GM21360 (cell line): ENCODE measurements at regions not wholly inside any gene's neighbourhood (a gene's known extent, or its start where the extent isn't known, plus 50 kb on each side); places are given as distances from the start of the nearest gene placed in this dataset.

ENCODE experiments used
- ATAC-seq: cut with Tn5 transposase; IDR thresholded peaks from one replicate; pipeline ENCODE4 v1.9.1; 2021; ENCODE audit warnings: mild to moderate bottlenecking, moderate library complexity; ENCODE audit not compliant: unreplicated experiment

DNA sequence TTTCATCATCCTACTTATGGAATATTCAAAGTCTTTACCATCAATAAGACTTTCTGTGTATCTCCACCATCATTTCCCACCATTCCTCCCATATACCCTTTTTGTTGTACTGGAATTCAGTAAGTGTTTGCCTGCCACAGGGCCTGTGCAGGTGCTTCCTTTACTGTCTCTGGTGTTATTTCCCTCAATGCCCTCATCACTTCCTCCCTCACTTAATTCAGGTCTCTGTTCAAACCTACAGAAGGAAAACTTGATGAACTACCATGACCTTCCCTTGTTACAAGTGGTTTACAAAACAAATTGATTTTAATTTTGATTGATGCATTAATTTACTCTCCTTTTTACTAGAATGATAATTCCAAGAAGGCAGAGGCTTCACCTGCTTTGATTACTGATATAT lies 159.5 kb upstream of the FAT4 start:
- ATAC-seq: no peak

DNA sequence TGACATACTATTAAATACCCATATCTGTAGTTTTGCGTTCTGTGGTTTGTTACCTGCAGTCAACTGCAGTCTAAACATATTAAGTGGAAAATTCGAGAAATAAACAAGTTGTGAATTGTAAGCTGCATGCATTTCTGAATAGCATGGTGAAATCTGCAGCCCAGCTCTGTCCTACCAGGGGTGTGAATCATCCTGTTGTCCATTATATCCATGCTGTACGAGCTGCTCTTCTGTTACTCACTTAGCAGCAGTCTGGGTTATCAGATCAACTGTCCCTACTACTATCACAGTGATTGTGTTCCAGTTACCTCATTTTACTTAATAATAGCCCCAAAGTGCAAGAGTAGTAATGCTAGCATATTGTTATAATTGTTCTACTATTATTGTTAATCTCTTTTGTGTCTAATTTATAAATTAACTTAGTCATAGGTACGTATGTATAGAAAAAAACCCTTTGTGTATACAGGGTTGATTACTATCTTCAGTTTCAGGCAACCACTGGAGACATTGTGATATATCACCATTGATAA lies 173.7 kb upstream of the FAT4 start:
- ATAC-seq: no peak

DNA sequence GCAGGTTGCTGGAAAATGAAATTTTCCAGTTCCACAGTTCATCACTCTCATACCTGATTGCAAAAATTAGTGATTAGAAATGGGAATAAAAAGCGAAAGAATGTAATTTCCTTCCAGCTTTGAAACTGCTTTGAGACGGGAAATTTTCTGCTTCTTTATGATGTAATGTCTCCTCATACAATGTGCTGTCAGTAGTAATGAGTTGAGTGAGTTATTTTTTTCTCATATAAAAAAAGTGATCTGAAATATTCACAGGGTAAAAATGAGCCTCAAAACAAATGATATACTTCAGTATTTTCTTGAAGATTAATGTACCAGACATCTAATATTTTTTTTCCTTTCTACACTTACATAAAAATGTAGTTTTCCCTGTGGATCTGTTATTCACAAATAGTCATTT lies 179.1 kb upstream of the FAT4 start:
- ATAC-seq: no peak

DNA sequence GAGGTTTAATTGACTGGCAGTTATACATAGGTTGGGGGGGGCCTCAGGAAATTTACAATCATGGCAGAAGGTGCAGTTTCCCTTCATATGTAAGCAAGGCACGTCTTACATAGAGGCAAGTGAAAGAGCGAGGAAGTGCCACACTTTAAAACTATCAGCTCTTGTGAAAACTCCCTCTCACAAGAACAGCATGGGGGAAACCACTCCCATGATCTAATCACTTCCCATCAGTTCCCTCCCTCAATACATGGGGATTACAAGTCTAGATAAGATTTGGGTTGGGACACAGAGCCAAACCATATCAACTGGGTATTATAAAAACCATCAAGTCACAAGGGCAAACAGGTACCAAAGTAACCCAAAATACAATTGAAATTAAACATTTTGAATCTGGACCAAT lies 182.0 kb upstream of the FAT4 start:
- ATAC-seq: no peak

DNA sequence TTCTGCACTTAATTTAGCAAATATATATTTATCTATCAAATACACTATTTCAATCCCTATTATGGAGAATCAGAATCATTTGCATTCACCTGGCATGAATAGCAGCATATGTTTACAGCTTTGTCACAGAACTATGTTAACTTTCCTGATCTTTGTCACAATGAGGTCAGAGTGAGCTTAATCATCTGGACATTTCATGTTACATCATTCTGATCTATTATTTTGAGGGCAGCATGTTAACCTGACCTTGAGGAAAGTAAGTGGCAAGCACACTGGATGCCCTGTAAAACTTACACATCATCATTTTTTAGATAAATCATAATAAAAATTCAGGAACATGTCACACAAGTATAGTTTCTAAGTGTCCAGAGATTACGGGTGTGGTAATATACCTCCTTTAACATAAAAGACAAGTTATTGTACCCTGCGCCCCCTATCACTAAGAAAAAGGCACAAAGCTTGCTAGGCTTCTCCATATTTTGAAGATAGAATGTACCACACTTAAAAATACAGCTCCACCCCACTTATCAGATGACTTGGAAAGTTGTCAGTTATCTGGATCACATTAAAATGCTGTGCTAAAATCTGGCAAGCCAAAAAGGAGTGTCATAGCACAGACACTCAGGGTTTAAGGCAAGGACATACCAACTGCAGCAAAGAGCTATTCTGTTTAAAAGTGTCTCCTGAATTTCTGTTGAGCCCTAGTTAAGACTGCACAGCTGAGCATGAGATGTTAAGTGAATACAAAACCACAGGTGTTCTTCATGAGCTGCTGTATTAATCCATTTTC lies 182.7 kb upstream of the FAT4 start:
- ATAC-seq: no peak

DNA sequence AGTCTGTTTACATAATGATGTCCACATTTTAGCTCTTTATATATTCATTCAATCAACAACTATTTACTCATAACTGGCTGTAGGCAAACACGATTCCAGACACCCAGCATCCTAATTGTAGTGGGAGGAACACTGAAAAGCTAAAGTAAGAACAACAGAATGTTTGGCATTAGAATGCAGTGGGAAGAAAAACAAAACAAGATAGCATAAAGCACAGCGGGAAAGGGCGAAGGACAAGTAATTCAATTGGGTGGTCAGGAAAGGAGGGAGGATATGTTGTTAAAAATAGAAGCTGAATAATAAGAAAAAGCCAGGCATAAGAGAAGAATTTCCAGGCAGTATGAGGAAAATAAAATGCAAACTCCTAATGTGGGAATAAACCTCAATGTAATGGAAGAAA lies 189.5 kb upstream of the FAT4 start:
- no peak for ATAC-seq

DNA sequence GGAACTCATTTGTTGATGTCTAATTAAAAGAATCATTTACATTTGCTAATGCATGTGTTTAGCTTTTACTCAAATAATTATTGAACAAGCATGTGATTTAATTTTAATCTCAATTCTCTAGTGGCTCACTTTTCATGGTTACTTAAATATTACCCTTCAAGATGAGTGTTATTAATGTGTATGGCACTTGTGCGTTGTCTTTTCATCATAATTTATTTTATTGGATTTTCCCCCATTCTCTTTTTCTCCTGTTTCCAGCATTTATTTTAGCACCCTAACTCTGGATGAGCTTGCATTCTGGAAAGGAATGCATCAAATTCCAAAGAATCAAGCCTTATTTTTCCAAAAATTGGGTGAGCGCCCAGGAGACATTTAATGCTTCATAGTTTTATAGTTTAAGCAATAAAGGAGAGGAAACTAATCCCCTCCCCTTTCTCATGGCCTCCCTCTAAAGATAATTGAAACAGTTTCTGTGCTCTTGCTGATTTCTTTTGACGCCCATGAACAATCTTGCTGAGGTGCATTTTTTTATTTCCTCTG lies 191.1 kb upstream of the FAT4 start:
- no peak for ATAC-seq

DNA sequence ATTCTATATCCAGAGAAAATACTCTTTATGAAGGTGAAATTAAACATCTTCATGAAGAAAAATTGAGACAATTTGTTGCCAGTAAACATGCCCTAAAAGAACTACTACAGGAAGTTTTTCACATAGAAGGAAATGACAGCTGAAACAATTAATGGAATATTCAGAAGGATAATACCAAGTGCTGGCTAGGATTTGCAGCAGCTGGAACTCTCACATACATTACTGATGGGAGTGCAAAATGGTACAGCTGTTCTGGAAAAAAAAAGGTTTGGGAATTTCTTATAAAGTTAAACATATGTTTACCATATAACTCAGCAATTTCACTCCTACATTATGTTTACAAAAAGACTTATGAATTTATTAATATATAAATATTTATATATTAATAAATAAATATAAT lies 193.2 kb upstream of the FAT4 start:
- no peak for ATAC-seq

DNA sequence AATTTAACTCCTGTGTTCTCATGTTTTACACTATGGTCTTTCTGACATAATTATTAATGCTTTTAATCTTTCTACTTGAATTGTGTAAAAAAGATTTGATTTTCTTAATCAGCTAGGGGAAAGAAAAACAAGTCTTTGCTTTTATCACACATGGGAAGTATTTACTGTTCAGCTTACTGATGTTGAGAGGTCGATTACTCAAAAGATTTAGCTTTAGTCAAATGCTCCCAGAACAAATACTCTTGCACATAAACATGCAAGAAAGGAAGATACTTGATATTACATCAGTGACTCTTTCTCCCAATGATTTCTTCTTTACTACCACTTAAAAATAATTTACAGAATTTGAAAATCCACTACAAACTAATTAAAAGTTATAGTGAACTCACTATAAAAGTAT lies 198.3 kb upstream of the FAT4 start:
- no peak for ATAC-seq

DNA sequence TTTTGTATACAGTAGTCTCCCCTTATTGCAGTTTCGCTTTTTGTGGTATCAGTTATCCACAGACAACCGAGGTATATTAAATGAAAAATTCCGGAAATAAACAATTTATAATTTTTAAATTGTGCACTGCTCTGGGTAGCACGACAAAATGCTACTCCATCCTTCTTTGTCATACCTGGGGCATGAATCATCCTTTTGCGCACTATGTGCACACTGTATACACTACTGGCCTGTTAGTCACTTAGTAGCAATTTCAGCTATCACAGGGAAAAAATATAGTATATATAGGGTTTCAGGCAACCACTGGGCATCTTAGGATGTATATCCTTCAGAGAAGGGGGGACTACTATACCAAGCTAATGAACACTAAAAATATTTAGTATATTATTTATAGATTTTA lies 198.8 kb upstream of the FAT4 start:
- ATAC-seq: no peak

DNA sequence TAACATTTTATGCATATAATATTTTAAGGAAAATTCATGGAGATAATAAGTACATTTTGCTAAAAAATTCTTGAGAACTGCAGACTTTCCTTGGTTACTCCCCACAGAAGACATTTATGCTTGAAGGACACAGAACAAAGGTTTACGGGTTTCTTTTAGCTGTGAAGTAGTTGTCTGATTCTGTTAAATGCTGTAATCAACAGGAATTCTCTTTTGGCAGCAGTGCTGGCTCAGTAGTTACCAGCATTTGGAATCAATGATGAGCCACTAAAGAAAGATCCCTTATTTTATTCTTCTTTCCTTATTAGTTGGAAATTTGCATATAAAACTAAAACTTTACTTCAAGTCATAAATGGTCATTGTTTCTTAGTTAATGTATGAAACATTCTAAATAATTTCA lies 199.3 kb upstream of the FAT4 start:
- ATAC-seq: no peak

DNA sequence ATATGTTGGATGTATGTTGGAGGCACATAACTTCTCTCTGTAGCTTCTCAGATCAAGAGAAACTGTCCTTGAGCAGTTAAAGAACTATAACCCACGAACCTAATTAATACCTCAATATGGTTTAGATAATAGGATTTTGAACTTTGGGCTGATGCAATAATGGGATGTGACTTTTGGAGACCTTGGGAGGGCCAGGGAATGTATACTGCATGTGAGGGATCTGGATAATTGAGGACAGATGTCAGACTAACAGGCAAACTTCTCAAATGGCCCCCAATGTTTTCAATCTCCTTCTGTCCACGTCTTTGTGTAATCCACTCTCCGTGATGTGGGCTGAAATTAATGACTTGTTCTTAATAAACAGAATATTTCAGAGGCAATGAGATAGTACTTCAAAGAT lies 202.2 kb upstream of the FAT4 start:
- ATAC-seq: no peak

DNA sequence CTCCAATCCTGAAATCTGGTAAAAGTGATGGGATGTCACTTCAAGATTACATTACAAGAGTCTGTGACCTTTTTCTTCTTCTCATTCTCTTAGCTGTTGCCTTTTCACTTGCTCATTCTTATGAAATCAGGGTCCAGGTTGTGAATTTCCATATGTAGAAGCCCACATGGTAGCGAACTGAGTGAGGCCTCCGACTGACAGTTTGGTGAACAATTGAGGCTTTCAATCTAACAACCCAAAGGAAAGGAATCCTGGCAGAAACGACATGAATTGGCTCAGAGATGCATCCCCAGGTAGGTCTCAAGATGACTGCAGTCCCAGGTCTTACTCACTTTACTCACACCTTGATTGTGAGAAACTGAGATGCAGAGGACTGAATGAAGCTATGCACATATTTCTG lies 203.4 kb upstream of the FAT4 start:
- no peak for ATAC-seq

DNA sequence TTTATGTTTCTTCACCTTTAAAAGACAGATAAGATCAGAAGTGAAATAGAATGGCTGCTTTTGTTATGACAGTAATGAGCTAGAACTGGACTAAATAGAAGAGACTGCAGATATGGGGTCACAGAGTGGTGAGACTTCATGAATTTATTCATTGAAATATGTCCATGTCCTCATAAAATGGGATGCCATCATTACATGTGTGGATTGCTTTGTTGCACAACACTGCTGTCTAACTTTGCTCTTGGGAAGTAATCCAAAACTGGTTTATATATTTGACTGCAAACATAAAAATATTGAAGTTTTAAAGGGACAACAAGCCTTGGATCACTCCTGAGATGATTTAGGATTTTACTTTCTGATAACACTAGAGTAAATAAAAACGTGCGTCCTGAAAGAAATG lies 209.2 kb upstream of the FAT4 start:
- no peak for ATAC-seq

DNA sequence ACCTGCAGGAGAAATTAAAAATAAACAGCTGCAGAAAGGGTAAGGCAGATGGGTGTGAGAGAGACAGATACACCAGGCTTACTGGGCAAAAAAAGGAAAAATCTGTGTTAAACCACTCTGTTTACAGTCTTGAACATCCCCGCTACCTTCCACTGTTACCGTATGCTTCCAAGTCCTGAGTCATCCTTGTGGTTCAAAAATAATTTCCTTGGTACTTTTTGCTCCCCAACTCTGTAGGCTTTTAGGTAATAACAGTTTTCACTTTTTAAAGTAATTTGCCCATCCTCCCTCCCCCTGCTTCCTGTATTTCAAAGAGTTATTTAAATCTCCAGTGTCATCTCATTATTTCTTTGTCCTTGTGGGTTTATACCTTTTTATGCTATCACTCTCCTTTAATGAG lies 210.1 kb upstream of the FAT4 start:
- no peak for ATAC-seq

DNA sequence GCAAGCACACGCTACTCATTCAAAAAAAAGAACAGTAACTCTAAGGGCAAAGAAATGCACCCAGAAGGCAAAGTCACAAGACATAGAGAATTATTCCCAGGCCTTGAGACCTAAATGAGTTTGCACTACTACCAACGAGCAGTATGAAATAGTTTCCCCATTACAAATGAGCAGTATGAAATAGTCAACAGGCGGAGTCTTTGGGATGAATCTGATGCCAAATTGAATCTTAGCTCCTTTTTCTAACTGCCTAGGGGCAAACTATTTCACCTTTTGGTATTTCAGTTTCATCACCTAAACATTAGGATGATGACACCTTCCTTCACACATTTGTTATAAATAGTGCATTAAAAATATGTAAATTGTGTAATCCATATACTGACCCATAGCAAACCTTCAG lies 213.0 kb upstream of the FAT4 start:
- ATAC-seq: no peak

DNA sequence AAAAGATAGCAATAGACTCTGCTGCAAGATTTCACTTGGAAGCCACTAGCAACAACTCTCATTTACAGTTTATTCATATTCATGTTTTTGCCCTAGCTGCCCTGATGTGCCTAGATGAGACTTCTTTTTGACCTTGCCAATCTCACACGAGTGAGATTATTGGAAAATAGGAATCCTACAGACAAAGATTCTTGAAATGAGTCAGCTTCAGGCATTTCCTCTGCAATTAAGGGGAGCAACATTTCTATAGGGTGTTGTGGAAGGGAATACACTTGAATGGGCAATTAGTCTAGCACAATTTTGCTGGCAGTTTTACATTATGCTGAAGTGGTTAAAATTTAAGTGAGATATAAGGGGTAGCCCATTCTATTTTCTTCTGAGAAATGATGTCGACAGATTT lies 217.0 kb upstream of the FAT4 start:
- no peak for ATAC-seq

DNA sequence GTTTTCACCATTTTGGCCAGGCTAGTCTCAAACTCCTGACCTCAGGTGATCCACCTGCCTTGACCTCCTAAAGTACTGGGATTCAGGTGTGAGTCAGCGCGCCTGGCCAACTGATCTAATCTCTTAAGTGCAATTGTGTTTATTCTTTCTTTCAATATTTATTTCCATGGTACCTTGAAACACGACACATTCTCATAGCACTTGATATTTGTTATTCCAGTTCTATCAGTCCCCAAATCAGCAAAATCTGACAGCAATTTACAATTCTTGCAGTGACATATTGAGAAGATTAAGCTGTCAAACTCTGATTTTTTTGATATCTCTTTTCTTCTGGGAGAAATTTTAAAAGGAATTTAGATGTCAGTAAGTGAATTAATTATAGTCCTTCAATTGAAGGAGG lies 218.1 kb upstream of the FAT4 start:
- no peak for ATAC-seq

DNA sequence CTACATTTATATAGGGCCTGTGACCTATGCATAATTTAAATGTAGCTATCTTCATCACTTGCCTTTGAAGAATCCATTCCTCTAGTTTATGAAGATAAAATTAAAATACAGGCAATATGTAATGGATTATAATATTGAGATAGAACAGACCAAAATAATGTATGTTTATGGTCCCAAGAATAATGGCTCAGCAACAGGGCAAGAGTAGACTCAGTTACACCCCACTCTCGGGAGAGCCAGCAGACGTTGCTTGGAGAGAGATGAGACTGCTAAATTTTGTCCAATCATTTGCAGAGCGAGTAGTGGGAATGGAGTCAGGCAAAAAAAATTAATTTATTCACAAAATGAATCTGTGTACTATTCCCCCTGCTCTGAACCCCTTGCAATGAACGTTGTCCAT lies 223.2 kb upstream of the FAT4 start:
- no peak for ATAC-seq

DNA sequence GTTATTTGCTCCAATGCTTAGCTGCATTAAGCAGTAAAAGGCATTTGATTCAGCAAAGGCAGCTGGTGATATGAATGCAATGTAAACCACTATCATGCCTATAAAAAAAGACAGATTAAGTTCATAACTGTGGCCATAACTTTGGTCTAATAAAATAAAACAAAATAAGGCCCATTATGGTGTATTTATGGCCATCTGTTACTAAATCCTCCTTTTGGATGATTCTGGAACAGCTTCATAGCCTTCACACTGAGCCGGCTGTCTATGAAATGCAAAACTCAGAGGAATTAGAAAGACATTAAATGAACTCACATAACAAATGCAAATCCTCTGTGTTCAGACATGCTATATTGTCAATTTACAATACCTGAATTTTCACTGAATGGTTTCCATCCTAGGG lies 223.7 kb upstream of the FAT4 start:
- no peak for ATAC-seq

DNA sequence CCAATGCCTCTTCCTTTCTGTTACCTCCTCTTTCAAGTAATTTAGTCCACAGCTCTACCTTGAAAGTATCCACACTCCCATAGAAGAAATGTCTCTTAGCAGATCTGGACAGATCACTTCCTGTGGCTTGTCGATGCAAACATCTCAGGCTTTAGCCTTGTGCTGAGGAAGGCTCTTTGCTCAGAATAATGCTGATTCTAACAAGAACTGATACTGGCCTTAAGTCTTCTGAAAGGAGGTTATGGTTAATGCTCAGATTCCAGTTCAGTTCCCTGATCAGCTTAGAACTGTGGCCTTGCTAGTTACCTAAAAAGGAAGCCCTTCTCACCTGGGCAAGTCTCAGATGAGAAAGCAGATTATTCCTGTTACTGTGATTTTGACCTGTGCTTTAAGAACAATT lies 230.1 kb upstream of the FAT4 start:
- ATAC-seq: no peak

DNA sequence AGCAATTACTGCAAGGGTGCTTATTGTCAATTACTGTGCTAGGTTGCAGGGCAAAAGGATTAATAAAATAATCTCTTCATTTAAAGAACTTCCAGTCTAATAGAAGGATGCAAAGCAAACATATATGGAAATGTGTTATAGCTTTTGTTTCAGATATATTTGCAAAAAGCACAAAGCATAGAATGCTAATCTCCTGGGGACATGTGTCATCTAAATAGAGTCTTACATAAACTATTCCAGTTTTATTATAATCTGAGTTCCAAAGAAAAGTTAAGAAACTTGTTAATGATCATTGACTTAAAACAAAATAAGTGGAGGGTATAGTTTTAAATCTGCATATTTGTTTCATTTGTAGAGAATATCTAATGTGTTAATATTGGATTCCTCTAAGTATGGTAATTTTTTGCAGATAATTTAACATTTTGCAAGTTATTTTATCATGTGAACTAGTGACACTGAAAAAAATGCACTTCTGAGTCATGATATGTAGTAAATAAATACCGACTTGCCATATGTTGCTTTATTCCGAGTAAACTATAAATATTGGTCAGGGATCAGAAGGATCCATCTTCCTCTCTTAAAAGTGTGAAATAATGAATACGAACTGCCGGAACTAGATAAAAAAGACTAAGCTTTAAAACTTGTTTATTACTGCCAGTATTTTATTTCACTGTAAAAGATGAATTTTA lies 231.9 kb upstream of the FAT4 start:
- no peak for ATAC-seq
